ENCODE measurements at regions not wholly inside any gene's neighbourhood (a gene's known extent, or its start where the extent isn't known, plus 50 kb on each side); places are given as distances from the start of the nearest gene placed in this dataset.

GRCh38 chr14:65226824-65227604 is 124.7 kb upstream of the MAX start:
- DNase-seq (ENCODE audit: low spot score in 2 of 2) (no peak), ATAC-seq (no peak)
- Mint-ChIP-seq H3K4me3 (no peak overlapping the region), H3K27ac (no peak overlapping the region), H3K9me3 (no peaks in the 10 kb centered on the region), H3K4me1 (peaks cover 54% of the 10 kb centered on the region), H3K36me3 (no peaks in the 10 kb centered on the region)

GRCh38 chr14:65228436-65228835 is 126.1 kb upstream of the MAX start:
- DNase-seq (ENCODE audit: low spot score in 2 of 2), result no peak
- peak; percentile 84 for ATAC-seq
- Mint-ChIP-seq H3K4me1 (peaks cover 48% of the 10 kb centered on the region), H3K9me3 (no peaks in the 10 kb centered on the region), H3K36me3 (no peaks in the 10 kb centered on the region), H3K4me3 (peak overlapping the region; percentile 74), H3K27ac (no peak overlapping the region)

GRCh38 chr14:65228956-65229747 is 126.8 kb upstream of the MAX start:
- H3K36me3 Mint-ChIP-seq, result no peaks in the 10 kb centered on the region
- H3K9me3 Mint-ChIP-seq, result no peaks in the 10 kb centered on the region
- H3K4me3 Mint-ChIP-seq, result peak overlapping the region; percentile 74
- DNase-seq (ENCODE audit: low spot score in 2 of 2), result no peak
- H3K27ac Mint-ChIP-seq, result peak overlapping the region; percentile 84
- no peak for ATAC-seq
- H3K4me1 Mint-ChIP-seq, result peaks cover 48% of the 10 kb centered on the region

- H3K27ac Mint-ChIP-seq, result peak overlapping the region; percentile 84
- H3K4me3 Mint-ChIP-seq, result peak overlapping the region; percentile 74
- no peak for DNase-seq (ENCODE audit: low spot score in 2 of 2)
- H3K4me1 Mint-ChIP-seq, result peaks cover 40% of the 10 kb centered on the region
- ATAC-seq, result peak; percentile 66
- H3K36me3 Mint-ChIP-seq, result no peaks in the 10 kb centered on the region
- no peaks in the 10 kb centered on the region for H3K9me3 Mint-ChIP-seq
Measured at GRCh38 chr14:65229748-65230728, 127.7 kb upstream of the MAX start.

- Mint-ChIP-seq H3K36me3 (no peaks in the 10 kb centered on the region), H3K27ac (no peak overlapping the region), H3K4me1 (peaks cover 26% of the 10 kb centered on the region)
Measured at GRCh38 chr14:65231286-65231980, 129.1 kb upstream of the MAX start.

GRCh38 chr14:65234752-65235361 is 132.5 kb upstream of the MAX start:
- peaks cover 7% of the 10 kb centered on the region for H3K4me1 Mint-ChIP-seq
- no peak overlapping the region for H3K27ac Mint-ChIP-seq
- no peaks in the 10 kb centered on the region for H3K36me3 Mint-ChIP-seq
- DNase-seq (ENCODE audit: low spot score in 2 of 2) (no peak), ATAC-seq (no peak)
- no peaks in the 10 kb centered on the region for H3K9me3 Mint-ChIP-seq
- H3K4me3 Mint-ChIP-seq, result no peak overlapping the region

More at GRCh38 chr14:65231286-65231980, 129.1 kb upstream of the MAX start:
- H3K4me3 Mint-ChIP-seq, result no peak overlapping the region
- DNase-seq (ENCODE audit: low spot score in 2 of 2) (no peak), ATAC-seq (no peak)
- H3K9me3 Mint-ChIP-seq, result no peaks in the 10 kb centered on the region

- DNase-seq (ENCODE audit: low spot score in 2 of 2), result no peak
- Mint-ChIP-seq H3K36me3 (no peaks in the 10 kb centered on the region), H3K9me3 (no peaks in the 10 kb centered on the region), H3K27ac (no peak overlapping the region), H3K4me1 (peaks cover 5% of the 10 kb centered on the region), H3K4me3 (no peak overlapping the region)
- no peak for ATAC-seq
Measured at GRCh38 chr14:65237023-65237814, 134.9 kb upstream of the MAX start.

GRCh38 chr14:65237941-65238340 is 135.6 kb upstream of the MAX start:
- ATAC-seq (no peak), DNase-seq (ENCODE audit: low spot score in 2 of 2) (no peak)

GRCh38 chr14:65238456-65238855 is 136.1 kb upstream of the MAX start:
- ATAC-seq, result no peak
- Mint-ChIP-seq H3K27ac (peak overlapping the region; percentile 32), H3K4me3 (no peak overlapping the region), H3K36me3 (no peaks in the 10 kb centered on the region), H3K4me1 (peaks cover 5% of the 10 kb centered on the region), H3K9me3 (no peaks in the 10 kb centered on the region)
- DNase-seq (ENCODE audit: low spot score in 2 of 2), result no peak

More at GRCh38 chr14:65237941-65238340, 135.6 kb upstream of the MAX start:
- no peaks in the 10 kb centered on the region for H3K9me3 Mint-ChIP-seq
- peak overlapping the region; percentile 32 for H3K27ac Mint-ChIP-seq
- H3K4me3 Mint-ChIP-seq, result no peak overlapping the region
- H3K36me3 Mint-ChIP-seq, result no peaks in the 10 kb centered on the region
- peaks cover 5% of the 10 kb centered on the region for H3K4me1 Mint-ChIP-seq

GRCh38 chr14:65239143-65239937 is 137.0 kb upstream of the MAX start:
- H3K27ac Mint-ChIP-seq, result no peak overlapping the region
- no peak overlapping the region for H3K4me3 Mint-ChIP-seq
- peaks cover 5% of the 10 kb centered on the region for H3K4me1 Mint-ChIP-seq
- DNase-seq (ENCODE audit: low spot score in 2 of 2) (no peak), ATAC-seq (no peak)
- no peaks in the 10 kb centered on the region for H3K9me3 Mint-ChIP-seq
- no peaks in the 10 kb centered on the region for H3K36me3 Mint-ChIP-seq

GRCh38 chr14:65239938-65240296 is 137.6 kb upstream of the MAX start:
- H3K9me3 Mint-ChIP-seq, result no peaks in the 10 kb centered on the region
- no peak overlapping the region for H3K4me3 Mint-ChIP-seq
- no peak for ATAC-seq
- no peak overlapping the region for H3K27ac Mint-ChIP-seq
- H3K4me1 Mint-ChIP-seq, result peaks cover 5% of the 10 kb centered on the region
- H3K36me3 Mint-ChIP-seq, result no peaks in the 10 kb centered on the region
- DNase-seq (ENCODE audit: low spot score in 2 of 2), result no peak

- Mint-ChIP-seq H3K36me3 (no peaks in the 10 kb centered on the region), H3K9me3 (no peaks in the 10 kb centered on the region), H3K27ac (no peak overlapping the region), H3K4me3 (no peak overlapping the region), H3K4me1 (peaks cover 5% of the 10 kb centered on the region)
- DNase-seq (ENCODE audit: low spot score in 2 of 2) (no peak), ATAC-seq (no peak)
Measured at GRCh38 chr14:65241125-65241752, 138.9 kb upstream of the MAX start.

- Mint-ChIP-seq H3K4me1 (peaks cover 5% of the 10 kb centered on the region), H3K4me3 (no peak overlapping the region), H3K27ac (no peak overlapping the region), H3K36me3 (no peaks in the 10 kb centered on the region), H3K9me3 (no peaks in the 10 kb centered on the region)
- DNase-seq (ENCODE audit: low spot score in 2 of 2), result no peak
- ATAC-seq, result no peak
Measured at GRCh38 chr14:65242732-65243134, 140.4 kb upstream of the MAX start.

Data from stimulated activated effector memory CD8-positive, alpha-beta T cell treated with anti-CD3 and anti-CD28 coated beads, Interleukin-12 subunit alpha, Interleukin-12 subunit beta, amount 100 ng/mL, for 72 hours (primary cell).